Fibroblast of the conjunctiva (primary cell): ENCODE measurements at regions not wholly inside any gene's neighbourhood (a gene's known extent, or its start where the extent isn't known, plus 50 kb on each side); places are given as distances from the start of the nearest gene placed in this dataset.

Experiments
- DNase-seq: peaks from one replicate; pipeline ENCODE4 v3.0.0-alpha.2; 2010; ENCODE audit warnings: low read depth

DNA sequence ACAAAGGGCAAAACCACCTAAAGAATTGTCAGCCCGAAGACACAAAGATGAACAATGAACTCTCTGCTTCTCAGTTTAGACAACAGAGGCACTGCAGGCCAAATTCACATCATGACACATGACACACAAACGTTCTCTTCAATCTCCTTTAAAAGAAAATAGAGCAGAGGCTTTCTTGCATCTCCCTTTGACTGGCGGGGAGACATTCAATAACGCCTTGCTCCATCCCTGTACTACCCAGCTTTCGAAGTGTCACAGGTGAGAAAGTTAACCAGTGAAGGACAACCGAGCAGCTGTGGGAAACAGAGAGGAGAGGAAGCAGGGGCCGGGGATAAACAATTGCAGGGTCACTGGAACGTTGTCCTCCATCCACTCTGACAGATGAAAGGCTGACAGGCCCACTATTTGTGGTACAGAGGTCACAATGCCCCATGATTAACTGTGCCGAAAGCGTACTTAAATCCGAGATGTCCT, 130.8 kb downstream of the PHLDA1 start:
- no peak for DNase-seq

DNA sequence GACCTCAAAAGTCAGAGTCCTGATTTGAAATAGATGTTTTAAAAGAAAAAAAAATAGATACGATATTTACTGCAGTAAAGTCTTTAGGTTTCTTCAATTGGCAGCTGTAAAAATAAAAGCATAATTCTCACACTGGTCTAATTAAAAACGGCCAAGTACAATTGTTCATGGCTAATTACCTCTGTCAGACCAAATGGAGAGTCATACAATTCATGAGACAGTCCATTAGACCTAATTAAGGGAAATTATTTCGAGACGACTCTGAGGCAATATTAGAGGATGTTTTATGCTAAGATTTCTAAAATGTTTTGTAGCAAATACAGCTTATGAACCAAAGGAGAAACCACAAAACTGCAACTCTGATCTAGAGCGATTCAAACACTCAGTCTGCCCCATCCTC, 131.3 kb downstream of the PHLDA1 start:
- no peak for DNase-seq

DNA sequence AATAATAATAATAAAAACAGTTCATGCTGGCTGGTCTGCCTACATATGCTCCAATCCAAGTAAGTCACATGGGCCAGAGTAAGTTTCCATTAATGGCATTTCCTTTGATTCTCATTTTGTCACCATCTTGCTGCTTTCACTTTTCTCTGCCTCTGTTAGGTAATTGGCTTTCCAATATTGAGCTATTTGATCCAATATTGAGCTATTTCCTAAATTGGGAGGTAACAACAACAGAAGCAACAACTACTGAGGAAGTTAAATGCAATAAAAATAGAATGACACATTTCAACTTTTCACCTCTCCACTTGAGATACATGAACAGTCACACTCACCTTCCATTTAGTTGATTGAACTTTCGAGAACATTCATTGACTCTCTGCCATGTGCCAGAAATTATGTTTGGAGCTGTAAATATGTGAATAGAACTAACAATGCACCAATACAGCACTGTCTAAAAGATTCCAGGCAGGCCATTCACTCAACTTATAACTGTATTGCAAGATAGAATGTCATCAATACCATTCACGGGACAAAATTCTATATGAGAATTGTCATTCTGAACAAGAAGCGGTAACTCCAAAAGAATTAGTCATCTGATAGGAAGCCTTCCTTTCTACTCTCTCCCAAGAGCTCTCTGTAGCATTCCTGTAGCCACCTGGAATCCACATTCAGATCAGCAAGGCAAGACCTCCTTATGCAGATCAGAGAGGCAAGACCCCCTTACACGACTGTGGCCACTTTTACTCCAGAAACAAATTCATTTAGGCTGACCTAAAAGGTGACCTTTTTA, 136.4 kb downstream of the PHLDA1 start:
- no peak for DNase-seq

DNA sequence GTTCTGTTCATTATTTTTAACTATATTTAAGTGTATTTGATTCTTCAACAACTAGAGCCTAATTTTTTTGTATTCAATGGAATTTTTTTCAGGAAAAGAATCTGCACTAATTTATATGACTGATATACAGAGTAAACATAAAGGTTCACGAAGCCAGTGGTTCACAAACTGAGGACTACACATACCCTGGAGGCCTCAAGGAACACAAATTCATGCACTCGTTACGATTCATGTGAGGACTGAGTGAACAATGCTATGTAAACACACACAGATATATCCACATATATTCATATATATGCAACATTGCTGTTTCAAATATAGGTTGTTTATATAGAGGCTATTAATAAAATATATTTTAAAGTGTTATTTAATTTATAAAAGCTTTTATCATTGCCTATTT, 137.8 kb downstream of the PHLDA1 start:
- DNase-seq, result no peak

DNA sequence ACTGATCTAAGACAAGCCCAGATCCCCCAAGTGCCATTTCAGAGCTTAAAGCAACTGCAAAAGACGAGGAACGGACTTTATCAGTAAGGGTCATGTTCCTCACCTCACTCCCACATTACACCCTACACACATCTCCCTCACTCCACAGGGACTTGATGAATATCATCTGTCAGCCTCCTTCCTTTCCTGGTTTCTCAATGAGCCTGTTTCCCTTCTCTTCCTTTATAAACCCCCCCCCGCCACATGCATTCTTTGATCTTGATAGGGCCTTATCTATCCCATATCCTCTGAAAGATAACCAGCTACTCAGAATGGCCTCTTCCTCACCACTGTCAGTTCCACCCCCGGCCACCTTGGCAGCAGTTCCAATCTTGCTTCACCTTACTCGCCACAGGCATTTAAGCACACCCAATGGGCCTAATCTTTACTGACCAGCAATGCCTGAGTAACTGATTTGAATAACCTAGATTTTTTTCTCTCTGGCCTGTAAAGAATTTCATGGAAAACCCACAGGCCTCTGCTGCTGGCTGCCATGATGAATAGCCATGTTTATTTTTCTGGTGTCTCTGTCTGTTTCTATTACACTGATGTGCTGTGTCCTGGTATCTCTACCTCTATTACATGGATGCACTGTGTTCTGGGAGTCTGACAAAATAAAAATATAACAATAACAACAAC, 138.7 kb downstream of the PHLDA1 start:
- DNase-seq, result no peak

DNA sequence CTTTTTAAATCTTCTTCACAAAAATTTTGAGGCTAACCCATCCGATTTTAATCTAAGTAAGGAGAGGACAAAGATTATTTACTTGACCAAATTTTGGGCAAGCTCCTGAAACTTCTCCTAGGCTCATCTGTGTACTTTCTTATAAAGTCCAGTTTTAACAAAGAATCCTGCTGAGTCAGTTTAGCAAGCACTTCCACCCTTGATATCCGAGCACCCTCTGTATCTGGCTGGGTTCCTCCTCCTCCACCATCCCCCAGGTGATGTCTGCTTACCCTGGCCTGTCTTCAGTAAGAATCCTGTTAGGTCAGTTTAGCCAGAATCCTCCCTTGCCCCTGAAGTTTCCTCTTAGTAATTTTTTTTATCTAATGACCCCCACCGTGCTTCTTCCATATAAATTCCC, 140.5 kb downstream of the PHLDA1 start:
- no peak for DNase-seq

DNA sequence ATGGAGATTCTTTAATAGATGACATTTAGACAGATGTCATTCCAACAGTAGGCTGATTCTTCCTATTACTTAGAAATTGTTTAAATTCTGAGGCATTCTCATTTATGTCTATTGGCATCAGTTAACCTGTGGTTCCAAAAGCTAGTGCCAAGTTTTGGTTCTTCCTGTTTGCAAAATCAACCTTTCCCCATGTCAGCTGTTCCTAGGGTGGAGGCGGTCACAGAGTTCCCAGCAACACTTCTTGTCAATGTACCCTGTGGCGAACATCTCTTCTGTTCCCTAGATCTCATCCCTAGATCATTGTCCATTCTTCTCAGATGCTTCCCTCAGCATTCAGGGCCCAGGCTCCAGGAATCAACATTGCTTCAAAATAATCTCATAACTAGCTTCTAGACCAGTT, 140.9 kb downstream of the PHLDA1 start:
- DNase-seq, result no peak

DNA sequence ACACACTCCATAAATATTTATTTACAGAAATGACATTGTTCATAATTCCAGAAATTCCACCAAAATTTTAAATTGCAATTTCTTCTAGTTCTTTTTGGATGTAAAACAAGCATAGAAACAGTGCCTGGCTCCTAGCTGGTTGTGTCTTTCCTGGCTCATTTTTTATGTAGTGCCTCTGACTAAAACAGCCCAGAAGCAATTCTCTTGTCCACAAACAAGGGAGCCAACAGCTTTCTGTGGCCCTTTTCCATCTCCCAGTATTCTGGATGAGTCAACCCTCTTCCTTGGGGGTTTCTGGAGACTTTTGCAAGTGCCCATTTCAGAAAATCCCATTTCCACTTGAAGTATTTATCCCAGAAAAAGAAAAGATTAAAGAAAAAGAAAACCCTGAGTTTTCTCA, 141.4 kb downstream of the PHLDA1 start:
- no peak for DNase-seq

DNA sequence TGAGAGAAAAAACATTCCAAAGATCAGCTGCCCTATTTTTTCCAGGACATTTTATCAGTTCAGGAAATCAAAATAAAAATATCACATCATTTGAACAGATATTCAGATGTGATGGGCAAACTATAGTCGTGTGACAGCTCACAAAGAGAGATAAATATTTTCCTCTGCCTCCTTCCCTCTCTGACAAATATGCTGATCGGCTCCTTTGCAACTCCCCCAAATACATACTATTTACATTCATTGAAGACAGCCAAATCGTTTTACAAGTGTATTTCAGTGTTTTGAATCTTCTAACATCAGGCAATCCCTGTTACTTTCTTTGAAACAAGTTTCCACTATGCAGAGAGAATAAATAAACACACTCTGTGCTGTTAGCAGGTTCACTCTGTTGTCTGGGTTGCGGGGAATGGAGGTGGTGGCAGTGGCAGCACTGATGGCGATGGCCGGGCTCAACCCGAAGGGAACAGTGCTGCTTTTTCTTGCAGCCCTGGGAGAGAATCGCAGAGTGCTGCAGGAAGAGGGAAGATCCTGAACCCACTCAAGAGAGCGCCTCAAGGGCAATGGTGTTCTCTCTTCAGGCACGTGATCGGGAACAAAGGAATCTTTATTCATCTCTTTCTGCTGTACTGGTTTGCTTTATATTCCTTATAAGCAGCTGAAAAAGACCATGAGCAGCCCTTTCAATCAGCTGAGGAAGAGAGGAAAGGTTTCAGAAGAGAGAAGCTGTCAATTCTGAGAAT, 142.5 kb downstream of the PHLDA1 start:
- DNase-seq, result no peak

DNA sequence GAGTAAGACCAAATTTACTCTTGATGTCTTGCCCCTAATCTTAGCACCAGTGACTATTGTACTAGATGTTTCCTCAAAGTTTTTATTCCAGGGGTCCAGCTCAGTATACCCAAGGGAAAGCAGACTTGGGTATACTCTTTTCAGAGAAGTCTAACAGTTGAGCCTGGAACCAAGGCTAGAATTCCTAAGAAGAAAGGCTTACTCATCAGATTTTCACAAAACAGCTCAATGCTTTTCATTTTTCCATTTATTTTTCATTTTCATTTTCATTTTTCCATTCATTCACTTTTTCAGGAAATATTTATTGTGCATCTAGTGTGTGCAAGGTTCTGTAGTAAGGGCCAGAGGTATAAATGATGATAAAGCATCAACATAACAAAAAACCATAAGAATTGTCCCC, 143.2 kb downstream of the PHLDA1 start:
- no peak for DNase-seq

DNA sequence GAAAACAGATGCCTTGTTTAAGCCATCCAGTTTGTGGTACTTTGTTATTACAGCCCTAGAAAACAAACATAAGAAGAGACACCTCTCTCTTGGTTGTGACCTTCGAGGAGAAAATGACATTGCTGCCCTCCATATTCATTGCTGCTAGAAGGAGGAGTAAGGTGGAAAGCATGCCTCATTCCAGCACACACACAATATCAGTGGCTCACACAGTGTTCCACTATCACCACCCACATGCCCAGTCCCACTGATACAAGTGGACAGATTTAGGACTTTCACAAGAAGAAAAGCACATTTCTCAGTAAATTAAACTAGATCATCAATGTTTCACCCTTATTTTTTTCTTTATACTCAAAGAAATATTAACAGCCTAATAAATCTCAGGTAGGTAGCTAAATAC, 143.6 kb downstream of the PHLDA1 start:
- no peak for DNase-seq

DNA sequence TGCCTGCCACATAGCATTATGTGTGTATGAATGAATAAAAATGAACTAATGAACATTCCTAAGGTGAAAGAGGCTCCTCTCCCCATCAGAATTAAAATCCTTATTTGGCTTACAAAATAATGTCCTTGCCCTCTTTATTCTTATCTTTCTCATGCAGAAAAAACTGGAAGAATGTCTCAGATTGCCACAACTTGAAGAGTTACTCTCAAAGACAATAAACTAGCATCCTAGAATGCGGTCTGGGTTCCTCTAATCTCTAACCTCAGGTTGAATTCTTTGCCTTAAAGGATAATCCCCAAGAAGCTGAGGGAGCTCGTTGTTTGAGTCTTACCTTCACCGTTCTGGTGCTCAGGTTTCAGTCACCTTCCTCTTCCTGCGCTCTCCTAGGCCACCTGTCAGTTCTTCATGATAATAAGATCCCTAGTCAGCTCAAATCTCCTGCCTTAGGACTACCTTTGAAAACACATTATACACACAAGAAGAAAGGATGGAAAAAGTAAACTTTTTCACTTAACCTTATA, 147.1 kb downstream of the PHLDA1 start:
- no peak for DNase-seq

DNA sequence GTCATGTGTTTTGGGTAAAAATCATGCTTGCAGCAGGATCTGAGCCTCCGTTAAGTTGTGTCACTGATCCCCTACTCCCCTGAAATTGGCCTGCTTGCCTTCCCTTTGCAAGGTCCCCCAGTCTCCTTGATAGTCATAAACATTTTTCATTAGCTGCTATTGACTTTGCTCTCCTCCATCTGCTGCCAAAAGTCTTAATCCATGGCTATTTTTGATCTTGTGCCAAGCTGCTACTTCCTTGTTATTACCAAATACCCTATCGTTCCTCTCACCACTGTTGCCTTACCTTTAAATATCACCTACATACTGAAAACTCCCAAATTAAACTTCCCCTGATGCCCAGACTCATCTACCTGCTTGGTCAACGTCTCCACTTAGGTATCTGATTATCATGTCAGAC, 148.3 kb downstream of the PHLDA1 start:
- no peak for DNase-seq

DNA sequence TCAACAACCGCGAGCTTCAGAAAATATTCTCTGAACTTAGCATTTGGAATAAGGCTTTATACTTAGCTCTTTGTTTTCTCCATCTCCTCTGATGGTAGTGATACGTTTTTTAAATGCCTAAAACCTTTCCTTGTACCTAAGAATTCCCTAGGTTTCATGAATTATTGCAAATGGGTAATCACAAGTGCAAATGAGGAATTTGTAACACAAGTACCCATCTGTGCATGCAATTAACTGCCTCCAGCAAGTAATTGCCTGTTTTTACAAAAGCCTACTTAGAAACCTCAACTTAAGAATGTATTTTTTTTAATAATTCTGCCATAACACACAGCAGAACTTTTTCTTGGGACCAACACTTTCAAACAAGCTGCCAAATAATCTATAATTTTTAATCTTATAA, 149.2 kb downstream of the PHLDA1 start:
- DNase-seq, result no peak

DNA sequence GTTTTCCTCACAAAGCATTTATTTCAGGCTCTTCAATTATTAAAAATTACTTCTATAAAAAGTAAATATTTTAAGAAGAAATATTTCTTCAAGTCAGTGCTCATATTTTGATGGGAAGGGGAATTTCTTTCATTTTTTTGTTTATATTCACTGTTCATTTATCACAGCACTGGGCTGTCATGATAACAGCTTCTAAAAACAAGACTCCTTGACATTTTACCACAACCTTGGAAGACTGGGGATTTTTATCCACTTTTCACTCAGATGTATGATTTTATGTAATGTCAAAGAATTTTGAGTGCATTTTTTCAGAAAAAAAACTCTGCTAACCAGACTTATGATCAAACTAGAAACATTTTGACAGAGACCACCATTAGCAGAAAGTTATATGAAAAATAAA, 149.7 kb downstream of the PHLDA1 start:
- DNase-seq, result no peak

DNA sequence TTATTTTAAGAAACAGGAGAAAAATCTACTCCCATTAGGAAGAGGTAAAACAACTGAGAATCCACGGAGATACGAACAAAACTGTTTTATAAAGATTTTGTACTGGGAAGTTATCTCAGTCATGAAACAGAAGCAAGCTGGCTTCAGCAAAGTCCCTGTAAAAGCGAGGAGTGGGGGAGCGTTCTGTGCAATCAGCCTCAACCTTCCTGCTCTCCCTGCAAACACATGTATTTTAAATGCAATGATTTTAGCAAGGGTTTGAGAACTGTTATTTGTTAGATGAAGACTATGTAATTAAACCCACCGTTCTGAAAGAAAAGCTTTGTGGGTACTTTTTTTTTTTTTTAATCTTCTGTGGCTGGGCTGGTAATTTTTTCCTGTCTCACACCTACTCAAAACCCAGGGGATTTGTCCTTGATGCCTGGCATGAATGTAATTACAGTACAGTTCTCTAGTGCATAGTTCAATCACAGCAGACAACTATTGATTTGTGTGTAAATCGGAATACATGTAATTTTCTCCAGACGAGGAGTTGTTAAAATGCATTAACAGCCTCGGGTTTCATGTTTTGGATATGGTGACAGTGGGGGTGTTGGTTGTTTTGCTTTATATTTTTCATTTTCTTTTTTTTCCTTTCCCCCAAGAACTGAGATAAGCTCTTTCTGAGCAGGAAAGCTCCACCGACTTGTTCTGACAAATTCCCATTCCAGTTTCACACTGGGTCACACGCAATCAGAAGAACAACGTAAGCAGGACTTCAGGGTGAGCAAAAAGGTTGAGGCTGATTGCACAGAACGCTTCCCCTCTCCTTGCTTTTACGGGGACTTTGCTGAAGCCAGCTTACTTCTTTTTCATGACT, 153.6 kb downstream of the PHLDA1 start:
- DNase-seq, result no peak

DNA sequence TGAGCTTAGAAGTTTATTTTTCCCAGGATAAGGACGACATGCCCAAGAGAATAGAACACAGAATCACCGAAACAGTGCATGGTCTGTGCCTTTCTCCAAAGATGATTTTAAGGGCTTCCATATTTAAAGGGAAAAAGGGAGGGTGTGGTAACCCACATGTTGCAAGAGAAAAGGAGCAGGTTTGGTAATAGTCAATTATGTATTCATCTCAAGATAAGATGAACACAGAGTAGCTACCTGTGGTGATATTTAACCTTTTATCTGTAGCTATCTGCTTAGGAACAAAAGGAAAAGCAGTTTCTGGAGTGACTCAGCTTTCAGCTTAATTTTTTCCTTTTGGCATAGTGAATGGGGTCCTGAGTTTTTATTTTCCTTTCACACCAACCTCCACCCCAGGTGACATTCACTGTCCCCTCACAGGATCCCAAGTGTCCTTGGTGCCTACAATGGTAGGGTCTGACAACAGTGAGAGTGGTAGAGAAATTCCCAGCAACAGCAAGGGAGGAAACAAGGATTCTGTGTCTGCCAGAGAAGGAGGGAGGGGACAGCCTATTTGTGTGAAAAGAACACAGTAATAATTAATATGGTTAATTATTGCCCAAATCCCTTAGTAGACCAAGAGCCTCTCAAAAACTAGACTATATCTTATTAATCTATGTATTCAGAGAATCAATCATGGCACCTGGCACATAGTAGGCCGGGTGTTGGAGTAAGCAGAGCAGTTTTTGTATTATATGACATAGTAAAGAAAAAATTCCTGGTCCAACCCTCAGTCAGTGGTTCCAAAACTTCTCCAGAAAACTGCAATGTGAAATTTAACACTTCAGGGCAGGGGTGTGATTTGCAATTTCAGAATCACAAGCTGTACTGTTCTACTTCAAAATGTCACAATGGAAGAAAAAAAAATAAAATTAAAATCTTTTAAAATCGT, 154.5 kb downstream of the PHLDA1 start:
- no peak for DNase-seq

DNA sequence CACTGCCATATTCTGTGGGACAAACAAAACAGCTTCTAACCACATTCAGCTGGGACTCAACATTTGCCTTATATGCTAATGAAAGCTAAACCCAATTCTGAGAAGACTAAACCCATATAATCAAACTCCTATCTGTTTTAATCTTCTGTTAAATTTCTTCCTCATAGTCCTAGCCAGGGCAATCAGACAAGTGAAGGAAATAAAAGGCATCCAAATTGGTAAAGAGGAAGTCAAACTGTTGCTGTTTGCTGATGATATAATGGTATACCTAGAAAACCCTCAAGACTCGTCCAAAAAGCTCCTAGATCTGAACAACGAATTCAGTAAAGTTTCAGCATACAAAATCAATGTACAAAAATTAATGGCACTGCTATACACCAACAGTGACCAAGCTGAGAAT, 157.1 kb downstream of the PHLDA1 start:
- DNase-seq, result no peak

DNA sequence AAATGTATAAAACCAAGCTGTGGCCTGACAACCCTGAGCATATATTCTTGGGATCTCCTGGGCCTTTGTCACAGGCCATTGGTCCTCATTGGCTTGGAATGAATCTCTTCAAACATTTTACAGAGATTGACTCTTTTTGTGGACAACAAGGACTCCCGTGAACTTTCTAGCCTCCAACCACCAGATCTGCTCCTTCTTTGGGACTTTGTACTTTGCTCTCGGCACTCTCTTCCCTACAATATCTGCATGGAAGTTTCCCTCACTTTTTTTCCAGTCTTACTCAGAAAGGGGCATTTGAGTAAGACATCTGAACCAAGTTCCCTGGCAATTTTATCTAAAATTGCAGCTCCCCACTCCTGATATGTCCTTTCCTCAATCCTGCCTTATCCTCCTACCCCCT, 158.8 kb downstream of the PHLDA1 start:
- no peak for DNase-seq

DNA sequence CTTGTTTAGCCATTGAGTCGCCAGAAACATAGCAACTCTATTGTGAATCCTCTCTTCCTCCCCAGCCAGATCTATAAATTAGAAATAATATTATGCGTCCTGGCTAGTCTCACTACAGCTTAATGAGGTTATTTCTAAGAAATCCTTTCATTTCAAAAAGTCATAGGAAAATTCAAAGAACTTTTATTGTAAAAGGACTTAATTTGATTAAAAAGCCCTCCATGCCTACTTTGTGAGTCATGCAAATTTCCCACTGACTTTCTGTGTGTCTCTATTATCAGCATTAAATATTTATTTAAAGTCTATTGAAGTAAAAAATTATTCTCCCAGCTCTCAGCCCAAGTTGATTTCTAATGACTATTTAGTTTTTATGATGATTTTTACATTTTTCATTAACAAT, 160.7 kb downstream of the PHLDA1 start:
- no peak for DNase-seq

DNA sequence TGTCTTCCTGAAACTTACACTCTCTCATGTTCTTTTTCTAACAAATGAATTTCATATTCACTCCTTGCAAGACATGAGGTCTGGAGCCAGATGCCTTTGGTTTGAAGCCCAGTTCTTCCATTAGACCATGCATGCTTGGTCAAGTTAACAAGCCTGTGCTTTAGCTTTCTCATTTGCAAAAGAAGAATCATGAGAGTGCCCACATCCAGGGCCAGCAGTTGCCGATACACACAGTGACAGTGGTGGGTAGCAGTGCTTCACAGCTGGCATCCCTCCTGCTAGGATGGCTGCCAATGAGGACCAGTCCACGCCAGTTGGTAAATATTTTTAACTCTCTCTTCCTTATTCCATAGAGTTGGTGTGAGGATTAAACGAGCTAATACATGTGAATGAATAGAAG, 163.1 kb downstream of the PHLDA1 start:
- no peak for DNase-seq
